ENCODE measurements at regions not wholly inside any gene's neighbourhood (a gene's known extent, or its start where the extent isn't known, plus 50 kb on each side); places are given as distances from the start of the nearest gene placed in this dataset.

- no peaks in the 10 kb centered on the region for H3K36me3 ChIP-seq (replicated peaks)
- H3K27ac ChIP-seq, result no peak overlapping the region
- no peaks in the 10 kb centered on the region for H3K27me3 ChIP-seq (replicated peaks)
- DNase-seq, result no peak
- H3K4me3 ChIP-seq (ENCODE audit: low read depth, low read length), result no peak overlapping the region
- no peak for TF ChIP-seq CTCF (IDR thresholded peaks at IDR 0.05; ENCODE audit: low read depth, low read length, missing control alignments)
- in situ Hi-C loops (cut with HindIII; ENCODE audit: low pct_ligation_motif_present, low sequenced_read_pairs), result no loop called here
These were observed 128.1 kb upstream of the NPAS2 start for GRCh38 chr2:100691846-100692245.

GRCh38 chr2:100692381-100692780, 127.6 kb upstream of the NPAS2 start:
- in situ Hi-C loops (cut with HindIII; ENCODE audit: low pct_ligation_motif_present, low sequenced_read_pairs), result no loop called here
- Histone ChIP-seq H3K27me3 (replicated peaks) (no peaks in the 10 kb centered on the region), H3K4me3 (ENCODE audit: low read depth, low read length) (no peak overlapping the region), H3K27ac (no peak overlapping the region), H3K36me3 (replicated peaks) (no peaks in the 10 kb centered on the region)
- no peak for TF ChIP-seq CTCF (IDR thresholded peaks at IDR 0.05; ENCODE audit: low read depth, low read length, missing control alignments)
- DNase-seq, result no peak

- in situ Hi-C loops (cut with HindIII; ENCODE audit: low pct_ligation_motif_present, low sequenced_read_pairs), result no loop called here
- no peak overlapping the region for H3K4me3 ChIP-seq (ENCODE audit: low read depth, low read length)
- TF ChIP-seq CTCF (IDR thresholded peaks at IDR 0.05; ENCODE audit: low read depth, low read length, missing control alignments), result no peak
- no peaks in the 10 kb centered on the region for H3K27me3 ChIP-seq (replicated peaks)
- DNase-seq, result no peak
- no peak overlapping the region for H3K27ac ChIP-seq
- no peaks in the 10 kb centered on the region for H3K36me3 ChIP-seq (replicated peaks)
These were observed 127.0 kb upstream of the NPAS2 start for GRCh38 chr2:100692906-100693305.

GRCh38 chr2:100699131-100699530, 120.8 kb upstream of the NPAS2 start:
- in situ Hi-C loops (cut with HindIII; ENCODE audit: low pct_ligation_motif_present, low sequenced_read_pairs), result no loop called here

GRCh38 chr2:100702438-100703109, 117.4 kb upstream of the NPAS2 start:
- in situ Hi-C loops (cut with HindIII; ENCODE audit: low pct_ligation_motif_present, low sequenced_read_pairs), result no loop called here
- H3K27me3 ChIP-seq (replicated peaks), result no peaks in the 10 kb centered on the region
- H3K36me3 ChIP-seq (replicated peaks), result no peaks in the 10 kb centered on the region
- DNase-seq, result no peak
- H3K4me3 ChIP-seq (ENCODE audit: low read depth, low read length), result no peak overlapping the region
- no peak overlapping the region for H3K27ac ChIP-seq
- TF ChIP-seq CTCF (IDR thresholded peaks at IDR 0.05; ENCODE audit: low read depth, low read length, missing control alignments), result no peak

More at GRCh38 chr2:100699131-100699530, 120.8 kb upstream of the NPAS2 start:
- Histone ChIP-seq H3K36me3 (replicated peaks) (no peaks in the 10 kb centered on the region), H3K27ac (no peak overlapping the region), H3K4me3 (ENCODE audit: low read depth, low read length) (no peak overlapping the region), H3K27me3 (replicated peaks) (no peaks in the 10 kb centered on the region)
- DNase-seq, result no peak
- no peak for TF ChIP-seq CTCF (IDR thresholded peaks at IDR 0.05; ENCODE audit: low read depth, low read length, missing control alignments)

GRCh38 chr2:100703213-100703612, 116.7 kb upstream of the NPAS2 start:
- DNase-seq, result no peak
- Histone ChIP-seq H3K4me3 (ENCODE audit: low read depth, low read length) (no peak overlapping the region), H3K36me3 (replicated peaks) (no peaks in the 10 kb centered on the region), H3K27ac (no peak overlapping the region), H3K27me3 (replicated peaks) (no peaks in the 10 kb centered on the region)
- no peak for TF ChIP-seq CTCF (IDR thresholded peaks at IDR 0.05; ENCODE audit: low read depth, low read length, missing control alignments)
- in situ Hi-C loops (cut with HindIII; ENCODE audit: low pct_ligation_motif_present, low sequenced_read_pairs), result no loop called here

Measured in brain microvascular endothelial cell (primary cell).